ENCODE measurements at regions not wholly inside any gene's neighbourhood (a gene's known extent, or its start where the extent isn't known, plus 50 kb on each side); places are given as distances from the start of the nearest gene placed in this dataset.

- Histone ChIP-seq H3K27ac (ENCODE audit: low read depth, low read length) (no peak overlapping the region), H3K4me1 (ENCODE audit: control insufficient read depth, low read length) (no peaks in the 10 kb centered on the region), H3K4me3 (ENCODE audit: low read length) (no peak overlapping the region), H3K4me2 (ENCODE audit: low read length) (no peak overlapping the region), H3K79me2 (ENCODE audit: control insufficient read depth, low read length) (no peaks in the 10 kb centered on the region), H3F3A (ENCODE audit: control insufficient read depth, insufficient read depth) (no peaks in the 10 kb centered on the region), H3K9me3 (ENCODE audit: control insufficient read depth, insufficient read depth, low read length) (no peaks in the 10 kb centered on the region; the same call in 1 of the 2 replicates), H3K36me3 (ENCODE audit: control insufficient read depth, low read length) (no peaks in the 10 kb centered on the region), H4K20me1 (ENCODE audit: control insufficient read depth, insufficient read depth, low read depth, low read length) (no peaks in the 10 kb centered on the region), H3K9me2 (replicated peaks; ENCODE audit: control insufficient read depth, low read length) (no peaks in the 10 kb centered on the region), H3K27me3 (ENCODE audit: control insufficient read depth, low read length) (no peaks in the 10 kb centered on the region)
- TF ChIP-seq, protein P1, sequence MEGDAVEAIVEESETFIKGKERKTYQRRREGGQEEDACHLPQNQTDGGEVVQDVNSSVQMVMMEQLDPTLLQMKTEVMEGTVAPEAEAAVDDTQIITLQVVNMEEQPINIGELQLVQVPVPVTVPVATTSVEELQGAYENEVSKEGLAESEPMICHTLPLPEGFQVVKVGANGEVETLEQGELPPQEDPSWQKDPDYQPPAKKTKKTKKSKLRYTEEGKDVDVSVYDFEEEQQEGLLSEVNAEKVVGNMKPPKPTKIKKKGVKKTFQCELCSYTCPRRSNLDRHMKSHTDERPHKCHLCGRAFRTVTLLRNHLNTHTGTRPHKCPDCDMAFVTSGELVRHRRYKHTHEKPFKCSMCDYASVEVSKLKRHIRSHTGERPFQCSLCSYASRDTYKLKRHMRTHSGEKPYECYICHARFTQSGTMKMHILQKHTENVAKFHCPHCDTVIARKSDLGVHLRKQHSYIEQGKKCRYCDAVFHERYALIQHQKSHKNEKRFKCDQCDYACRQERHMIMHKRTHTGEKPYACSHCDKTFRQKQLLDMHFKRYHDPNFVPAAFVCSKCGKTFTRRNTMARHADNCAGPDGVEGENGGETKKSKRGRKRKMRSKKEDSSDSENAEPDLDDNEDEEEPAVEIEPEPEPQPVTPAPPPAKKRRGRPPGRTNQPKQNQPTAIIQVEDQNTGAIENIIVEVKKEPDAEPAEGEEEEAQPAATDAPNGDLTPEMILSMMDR (IDR thresholded peaks at IDR 0.05; ENCODE audit: low read depth, low read length, poor library complexity, severe bottlenecking), result no peak
- TF ChIP-seq EZH2phosphoT487 (IDR thresholded peaks at IDR 0.05; ENCODE audit: borderline replicate concordance, low read length), result no peak
Measured at GRCh38 chr13:65347420-65348030, 1882.6 kb downstream of the PCDH9 start.

GRCh38 chr13:65343898-65344663 is 1886.1 kb downstream of the PCDH9 start:
- Histone ChIP-seq H3F3A (ENCODE audit: control insufficient read depth, insufficient read depth) (no peaks in the 10 kb centered on the region), H3K27me3 (ENCODE audit: control insufficient read depth, low read length) (no peaks in the 10 kb centered on the region), H3K9me2 (replicated peaks; ENCODE audit: control insufficient read depth, low read length) (no peaks in the 10 kb centered on the region), H3K4me1 (ENCODE audit: control insufficient read depth, low read length) (no peaks in the 10 kb centered on the region), H3K4me3 (ENCODE audit: low read length) (no peak overlapping the region), H3K4me2 (ENCODE audit: low read length) (no peak overlapping the region), H3K36me3 (ENCODE audit: control insufficient read depth, low read length) (no peaks in the 10 kb centered on the region), H3K79me2 (ENCODE audit: control insufficient read depth, low read length) (no peaks in the 10 kb centered on the region), H3K9me3 (ENCODE audit: control insufficient read depth, insufficient read depth, low read length) (no peaks in the 10 kb centered on the region), H3K27ac (ENCODE audit: low read depth, low read length) (no peak overlapping the region), H4K20me1 (ENCODE audit: control insufficient read depth, insufficient read depth, low read depth, low read length) (no peaks in the 10 kb centered on the region)
- TF ChIP-seq, protein P1 (IDR thresholded peaks at IDR 0.05; ENCODE audit: low read depth, low read length, poor library complexity, severe bottlenecking), result no peak
- TF ChIP-seq EZH2phosphoT487 (IDR thresholded peaks at IDR 0.05; ENCODE audit: borderline replicate concordance, low read length), result no peak

- no peaks in the 10 kb centered on the region for H3K79me2 ChIP-seq (ENCODE audit: control insufficient read depth, low read length)
- TF ChIP-seq, protein P1 (IDR thresholded peaks at IDR 0.05; ENCODE audit: low read depth, low read length, poor library complexity, severe bottlenecking), result no peak
- no peak for TF ChIP-seq EZH2phosphoT487 (IDR thresholded peaks at IDR 0.05; ENCODE audit: borderline replicate concordance, low read length)
- no peaks in the 10 kb centered on the region for H3K36me3 ChIP-seq (ENCODE audit: control insufficient read depth, low read length)
Measured at GRCh38 chr13:65342541-65343337, 1887.4 kb downstream of the PCDH9 start.

More at GRCh38 chr13:65342541-65343337, 1887.4 kb downstream of the PCDH9 start:
- Histone ChIP-seq H3K27ac (ENCODE audit: low read depth, low read length) (no peak overlapping the region), H3K9me3 (ENCODE audit: control insufficient read depth, insufficient read depth, low read length) (no peaks in the 10 kb centered on the region), H3F3A (ENCODE audit: control insufficient read depth, insufficient read depth) (no peaks in the 10 kb centered on the region), H3K4me2 (ENCODE audit: low read length) (no peak overlapping the region), H3K9me2 (replicated peaks; ENCODE audit: control insufficient read depth, low read length) (no peaks in the 10 kb centered on the region), H3K27me3 (ENCODE audit: control insufficient read depth, low read length) (no peaks in the 10 kb centered on the region), H3K4me3 (ENCODE audit: low read length) (no peak overlapping the region), H4K20me1 (ENCODE audit: control insufficient read depth, insufficient read depth, low read depth, low read length) (no peaks in the 10 kb centered on the region), H3K4me1 (ENCODE audit: control insufficient read depth, low read length) (no peaks in the 10 kb centered on the region)
